Liver (tissue), 8 donors: ENCODE measurements at regions not wholly inside any gene's neighbourhood (a gene's known extent, or its start where the extent isn't known, plus 50 kb on each side); places are given as distances from the start of the nearest gene placed in this dataset.

Experiments used
- DNase-seq: peaks from one replicate; pipeline ENCODE4 v3.0.0-alpha.2; 2017; ENCODE audit warnings: low spot score
- H3K27ac ChIP-seq, 2 donors: one replicate each; pipeline ENCODE4 v1.7.0; 2013; ENCODE audit warnings: inconsistent platforms in 2 of 2, low read length in 2 of 2, control low read depth in 1 of 2, low read depth in 1 of 2, mild to moderate bottlenecking in 1 of 2
- H3K27me3 ChIP-seq, 4 donors: one replicate each; pipeline versions ENCODE4 v1.6.1 to v1.7.0; 2013; ENCODE audit warnings: low read length in 3 of 4, inconsistent platforms in 1 of 4, mild to moderate bottlenecking in 1 of 4, moderate library complexity in 1 of 4; ENCODE audit not compliant: control insufficient read depth in 4 of 4, insufficient read depth in 4 of 4
- H3K36me3 ChIP-seq, 4 donors: one replicate each; pipeline versions ENCODE4 v1.6.1 to v1.7.0; 2013; ENCODE audit warnings: low read length in 3 of 4, mild to moderate bottlenecking in 3 of 4, low read depth in 1 of 4, moderate library complexity in 1 of 4; ENCODE audit not compliant: control insufficient read depth in 4 of 4, insufficient read depth in 3 of 4
- H3K4me1 ChIP-seq, 4 donors: one replicate each; pipeline versions ENCODE4 v1.6.1 to v1.7.0; 2013; ENCODE audit warnings: low read length in 3 of 4, mild to moderate bottlenecking in 3 of 4, moderate library complexity in 1 of 4; ENCODE audit not compliant: control insufficient read depth in 4 of 4, insufficient read depth in 4 of 4
- H3K4me3 ChIP-seq, 3 donors: one replicate each; pipeline versions ENCODE4 v1.6.1 to v1.7.0; 2013; ENCODE audit warnings: low read length in 3 of 3, control low read depth in 1 of 3, low read depth in 1 of 3, mild to moderate bottlenecking in 1 of 3
- H3K9ac ChIP-seq, 2 donors: one replicate each; pipeline ENCODE4 v1.7.0; 2013; ENCODE audit warnings: low read length in 2 of 2, mild to moderate bottlenecking in 2 of 2, moderate library complexity in 2 of 2, control low read depth in 1 of 2, low read depth in 1 of 2
- H3K9me3 ChIP-seq, 4 donors: one replicate each; pipeline versions ENCODE4 v1.6.1 to v1.7.0; 2013; ENCODE audit warnings: low read length in 3 of 4; ENCODE audit not compliant: control insufficient read depth in 4 of 4
- ATF3 ChIP-seq: IDR thresholded peaks from 2 replicates; pipeline ENCODE4 v1.6.1; 2016; ENCODE audit warnings: antibody characterized with exemption
- CTCF ChIP-seq: fragments of 150-350 bp; IDR thresholded peaks from 2 replicates; pipeline ENCODE4 v1.5.1; 2017; ENCODE audit warnings: improper control_type of control experiment, low read depth, low read length; ENCODE audit not compliant: missing input control
- EGR1 ChIP-seq, 2 donors: IDR thresholded peaks; 2 replicates each; pipeline ENCODE4 v1.6.1; 2016 to 2018; ENCODE audit warnings: antibody characterized with exemption in 2 of 2, low read depth in 2 of 2
- FOXA1 ChIP-seq: IDR thresholded peaks from 2 replicates; pipeline ENCODE4 v1.6.1; 2016; ENCODE audit warnings: antibody characterized with exemption
- GABPA ChIP-seq, 2 donors: IDR thresholded peaks in 1 of 2; conservative IDR thresholded peaks in 1 of 2; 2 replicates each; pipeline ENCODE4 v1.6.1; 2016; ENCODE audit warnings: antibody characterized with exemption in 2 of 2, mild to moderate bottlenecking in 1 of 2, moderate library complexity in 1 of 2
- HNF4G ChIP-seq: IDR thresholded peaks from 2 replicates; pipeline ENCODE4 v1.6.1; 2016; ENCODE audit warnings: antibody characterized with exemption
- JUND ChIP-seq, 2 donors: IDR thresholded peaks; 2 replicates each; pipeline ENCODE4 v1.6.1; 2016; ENCODE audit warnings: antibody characterized with exemption in 2 of 2
- MAX ChIP-seq: IDR thresholded peaks from 2 replicates; pipeline ENCODE4 v1.6.1; 2016; ENCODE audit warnings: antibody characterized with exemption
- NR2F2 ChIP-seq: IDR thresholded peaks from 2 replicates; pipeline ENCODE4 v1.6.1; 2016; ENCODE audit warnings: antibody characterized with exemption
- RAD21 ChIP-seq, 2 donors: IDR thresholded peaks; 2 replicates each; pipeline ENCODE4 v1.6.1; 2016; ENCODE audit warnings: antibody characterized with exemption in 2 of 2, mild to moderate bottlenecking in 2 of 2
- REST ChIP-seq: IDR thresholded peaks from 2 replicates; pipeline ENCODE4 v1.6.1; 2016; ENCODE audit warnings: antibody characterized with exemption, mild to moderate bottlenecking
- RXRA ChIP-seq, 2 donors: IDR thresholded peaks; 2 replicates each; pipeline ENCODE4 v1.6.1; 2017 to 2018; ENCODE audit warnings: antibody characterized with exemption in 2 of 2, mild to moderate bottlenecking in 1 of 2
- SP1 ChIP-seq: IDR thresholded peaks from 2 replicates; pipeline ENCODE4 v1.6.1; 2018; ENCODE audit warnings: antibody characterized with exemption, mild to moderate bottlenecking
- TAF1 ChIP-seq: conservative IDR thresholded peaks from 2 replicates; pipeline ENCODE4 v1.6.1; 2016; ENCODE audit warnings: antibody characterized with exemption, mild to moderate bottlenecking
- YY1 ChIP-seq: IDR thresholded peaks from 2 replicates; pipeline ENCODE4 v1.6.1; 2016; ENCODE audit warnings: antibody characterized with exemption, mild to moderate bottlenecking
- ZBTB33 ChIP-seq: IDR thresholded peaks from 2 replicates; pipeline ENCODE4 v1.6.1; 2016; ENCODE audit warnings: antibody characterized with exemption
- WGBS: extraction: QIAGEN DNeasy Blood & Tissue Kit; methylation state at CpG from one replicate; pipeline ENCODE4 v1.1.7; 2013; 5-methylcytosine and 5-hydroxymethylcytosine counted together
- donor health status: healthy.
- donor health status: healthy.
- donor health status: healthy.
- donor health status: healthy.
- donor health status: healthy.

GRCh38 chr4:31065086-31065485 lies 344.9 kb downstream of the PCDH7 start:
- DNase-seq: no peak
- Histone ChIP-seq H3K27me3 (no peaks in the 10 kb centered on the region), H3K4me1 (no peaks in the 10 kb centered on the region), H3K27ac (no peak overlapping the region), H3K36me3 (no peaks in the 10 kb centered on the region), H3K9ac (no peak overlapping the region), H3K4me3 (no peak overlapping the region), H3K9me3 (no peaks in the 10 kb centered on the region)
- no peak for TF ChIP-seq MAX
- TF ChIP-seq HNF4G: no peak
- no peak for TF ChIP-seq GABPA (IDR thresholded peaks at IDR 0.05 in 1 of 2, conservative IDR thresholded peaks at IDR 0.05 in 1 of 2)
- no peak for TF ChIP-seq RXRA (IDR thresholded peaks at IDR 0.05)
- no peak for TF ChIP-seq CTCF
- TF ChIP-seq SP1: no peak
- no peak for TF ChIP-seq REST
- 86% methylated on average over 3 of the region's 3 CpGs for WGBS

- Histone ChIP-seq H3K4me1 (no peaks in the 10 kb centered on the region), H3K27ac (no peak overlapping the region)
- DNase-seq: no peak
Measured at GRCh38 chr4:31068257-31069075, 348.3 kb downstream of the PCDH7 start.

More at GRCh38 chr4:31068257-31069075, 348.3 kb downstream of the PCDH7 start:
- Histone ChIP-seq H3K27me3 (no peaks in the 10 kb centered on the region), H3K9me3 (no peaks in the 10 kb centered on the region), H3K36me3 (no peaks in the 10 kb centered on the region), H3K4me3 (no peak overlapping the region), H3K9ac (no peak overlapping the region)
- 82% methylated on average over 11 of the region's 11 CpGs for WGBS
- TF ChIP-seq TAF1 (no peak), HNF4G (no peak), ZBTB33 (no peak), MAX (no peak), CTCF (no peak), YY1 (no peak), FOXA1 (no peak), GABPA (IDR thresholded peaks at IDR 0.05 in 1 of 2, conservative IDR thresholded peaks at IDR 0.05 in 1 of 2) (no peak), RAD21 (IDR thresholded peaks at IDR 0.05) (no peak), ATF3 (no peak), JUND (IDR thresholded peaks at IDR 0.05) (no peak), REST (no peak), NR2F2 (no peak), SP1 (no peak), EGR1 (IDR thresholded peaks at IDR 0.05; ENCODE audit: low read depth in 2 of 2) (no peak)
